CD4-positive, alpha-beta T cell (primary cell): ENCODE measurements at regions not wholly inside any gene's neighbourhood (a gene's known extent, or its start where the extent isn't known, plus 50 kb on each side); places are given as distances from the start of the nearest gene placed in this dataset.
"Not testable (repeated sequence)": the region's sequence is repeated elsewhere in the genome, so short reads cannot be mapped to it uniquely, and the experiment has no call there.

ENCODE experiments used
- ATAC-seq: fragments of 200-7000 bp; cut with Tn5 transposase; one replicate; pipeline ENCODE4 v1.10.0; 2022; ENCODE audit warnings: mild to moderate bottlenecking; ENCODE audit not compliant: poor library complexity
- CTCF ChIA-PET: fragments of 350-600 bp; sonication (Branson Sonifier 250); formaldehyde crosslinking; loops from one replicate; lab custom pipeline; 2021; ENCODE audit warnings: antibody characterized with exemption, inconsistent platforms; lab: Charles Lee
- POLR2A ChIA-PET: fragments of 350-600 bp; sonication (Branson Sonifier 250); formaldehyde crosslinking; loops from one replicate; lab custom pipeline; 2021; ENCODE audit warnings: antibody characterized with exemption, inconsistent platforms; lab: Charles Lee
- DNase-seq, 14 experiments: peaks; one replicate each; pipeline ENCODE4 v3.0.0-alpha.2; 2013 to 2020; ENCODE audit warnings: mixed read lengths in 2 of 14
- H3K27ac ChIP-seq, 2 donors: one replicate each; pipeline versions ENCODE4 v1.5.1 to v1.7.0; 2013; ENCODE audit warnings: low read length in 2 of 2, low read depth in 1 of 2, mild to moderate bottlenecking in 1 of 2
- H3K27me3 ChIP-seq, 2 experiments: 1 replicate in 1 of 2; 2 replicates in 1 of 2; pipeline versions ENCODE4 v1.6.1 to v1.7.0; 2013; ENCODE audit warnings: low read length in 2 of 2, control low read depth in 1 of 2, mild to moderate bottlenecking in 1 of 2, moderate library complexity in 1 of 2; ENCODE audit not compliant: insufficient read depth in 2 of 2, control insufficient read depth in 1 of 2
- H3K36me3 ChIP-seq: one replicate; pipeline ENCODE4 v1.6.1; 2013; ENCODE audit warnings: low read length, control low read depth; ENCODE audit not compliant: insufficient read depth
- H3K4me1 ChIP-seq: one replicate; pipeline ENCODE4 v1.6.1; 2013; ENCODE audit warnings: low read length, control low read depth; ENCODE audit not compliant: insufficient read depth
- H3K4me3 ChIP-seq: one replicate; pipeline ENCODE4 v1.5.1; 2013; ENCODE audit warnings: mild to moderate bottlenecking, low read length, moderate library complexity
- H3K9me3 ChIP-seq, 2 experiments: 1 replicate in 1 of 2; 2 replicates in 1 of 2; pipeline versions ENCODE4 v1.6.1 to v1.7.0; 2013; ENCODE audit warnings: low read length in 2 of 2, mild to moderate bottlenecking in 2 of 2, control low read depth in 1 of 2, moderate library complexity in 1 of 2; ENCODE audit not compliant: control insufficient read depth in 1 of 2, insufficient read depth in 1 of 2
- H3K27ac Mint-ChIP-seq: one replicate; pipeline ENCODE4 v1.8.0; 2020; ENCODE audit warnings: mixed read lengths
- H3K27me3 Mint-ChIP-seq: one replicate; pipeline ENCODE4 v1.8.0; 2021; ENCODE audit warnings: mixed read lengths
- H3K36me3 Mint-ChIP-seq: one replicate; pipeline ENCODE4 v1.8.0; 2021; ENCODE audit warnings: low read depth, mixed read lengths
- H3K4me1 Mint-ChIP-seq: one replicate; pipeline ENCODE4 v1.8.0; 2021; ENCODE audit warnings: low read depth, mixed read lengths
- H3K4me3 Mint-ChIP-seq: one replicate; pipeline ENCODE4 v1.8.0; 2020; ENCODE audit warnings: mild to moderate bottlenecking, mixed read lengths
- H3K9me3 Mint-ChIP-seq: one replicate; pipeline ENCODE4 v1.8.0; 2020; ENCODE audit warnings: mixed read lengths
- intact Hi-C, 2 experiments: fragments of 100-400 bp; cut with DNase I in 1 of 2; cut with micrococcal nuclease in 1 of 2; formaldehyde crosslinking; loops; one replicate each; pipeline versions ENCODE4 v1.15.1 to v1.9.0; 2023 to 2025; cut with DNase I, micrococcal nuclease
- TF ChIP-seq, protein P1 (sequence below): fragments of 200-600 bp; IDR thresholded peaks from one replicate; pipeline ENCODE4 v1.8.0; 2022; ENCODE audit warnings: antibody characterized with exemption, mild to moderate bottlenecking

DNA sequence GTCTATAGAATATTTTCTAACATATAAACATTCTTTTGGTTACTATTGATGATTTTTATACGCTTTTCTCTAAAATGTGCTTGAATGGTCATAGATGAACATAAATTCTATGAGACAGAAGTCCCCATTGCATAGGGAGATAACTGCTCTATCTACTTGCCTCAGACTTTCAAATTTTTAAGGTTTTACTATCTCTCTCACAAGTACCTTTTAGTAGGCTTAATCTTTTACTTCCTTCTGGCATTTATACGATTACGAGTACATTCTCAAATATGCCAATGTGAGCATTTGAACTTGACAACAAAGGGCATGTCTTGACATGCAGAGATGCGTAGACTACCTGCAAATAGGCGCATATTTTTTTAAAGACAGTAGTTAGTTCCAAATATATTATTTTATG is 935.9 kb upstream of the LRATD1 start:
- Mint-ChIP-seq H3K36me3 (no peaks in the 10 kb centered on the region), H3K4me1 (no peaks in the 10 kb centered on the region), H3K9me3 (no peaks in the 10 kb centered on the region), H3K27ac (no peak overlapping the region), H3K27me3 (no peaks in the 10 kb centered on the region), H3K4me3 (no peak overlapping the region)
- no peak overlapping the region for H3K27ac ChIP-seq
- no peaks in the 10 kb centered on the region for H3K36me3 ChIP-seq
- H3K4me3 ChIP-seq: no peak overlapping the region
- TF ChIP-seq, protein P1, sequence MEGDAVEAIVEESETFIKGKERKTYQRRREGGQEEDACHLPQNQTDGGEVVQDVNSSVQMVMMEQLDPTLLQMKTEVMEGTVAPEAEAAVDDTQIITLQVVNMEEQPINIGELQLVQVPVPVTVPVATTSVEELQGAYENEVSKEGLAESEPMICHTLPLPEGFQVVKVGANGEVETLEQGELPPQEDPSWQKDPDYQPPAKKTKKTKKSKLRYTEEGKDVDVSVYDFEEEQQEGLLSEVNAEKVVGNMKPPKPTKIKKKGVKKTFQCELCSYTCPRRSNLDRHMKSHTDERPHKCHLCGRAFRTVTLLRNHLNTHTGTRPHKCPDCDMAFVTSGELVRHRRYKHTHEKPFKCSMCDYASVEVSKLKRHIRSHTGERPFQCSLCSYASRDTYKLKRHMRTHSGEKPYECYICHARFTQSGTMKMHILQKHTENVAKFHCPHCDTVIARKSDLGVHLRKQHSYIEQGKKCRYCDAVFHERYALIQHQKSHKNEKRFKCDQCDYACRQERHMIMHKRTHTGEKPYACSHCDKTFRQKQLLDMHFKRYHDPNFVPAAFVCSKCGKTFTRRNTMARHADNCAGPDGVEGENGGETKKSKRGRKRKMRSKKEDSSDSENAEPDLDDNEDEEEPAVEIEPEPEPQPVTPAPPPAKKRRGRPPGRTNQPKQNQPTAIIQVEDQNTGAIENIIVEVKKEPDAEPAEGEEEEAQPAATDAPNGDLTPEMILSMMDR: no peak
- H3K27me3 ChIP-seq: no peaks in the 10 kb centered on the region
- H3K9me3 ChIP-seq: no peaks in the 10 kb centered on the region
- ChIA-PET POLR2A (no interaction called here), CTCF (no interaction called here)
- intact Hi-C loops: no loop called here
- DNase-seq (no peak), ATAC-seq (no peak)
- H3K4me1 ChIP-seq: no peaks in the 10 kb centered on the region

DNA sequence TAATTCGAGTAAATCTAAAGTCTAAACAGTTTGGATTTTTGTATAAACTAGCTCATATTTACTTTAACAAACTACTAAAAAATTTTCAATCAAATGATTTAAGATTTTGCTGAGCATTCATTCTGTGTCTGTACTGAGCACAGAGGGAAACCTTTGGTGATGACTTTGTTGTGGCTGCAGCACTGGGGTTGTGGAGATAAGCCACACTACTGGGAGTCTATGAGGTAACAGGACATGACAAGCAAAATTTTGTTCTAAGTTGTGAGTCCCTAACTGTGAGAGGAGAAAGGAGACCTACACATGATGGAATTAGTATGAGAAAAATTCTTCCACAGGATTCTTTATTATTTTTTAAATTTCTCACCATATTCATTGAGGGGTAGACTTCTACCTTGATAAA is 933.7 kb upstream of the LRATD1 start:
- POLR2A ChIA-PET: no interaction called here
- DNase-seq (no peak), ATAC-seq (no peak)
- Histone ChIP-seq H3K4me3 (no peak overlapping the region), H3K4me1 (no peaks in the 10 kb centered on the region), H3K27me3 (no peaks in the 10 kb centered on the region), H3K9me3 (no peaks in the 10 kb centered on the region), H3K36me3 (no peaks in the 10 kb centered on the region), H3K27ac (no peak overlapping the region)
- H3K4me1 Mint-ChIP-seq: no peaks in the 10 kb centered on the region
- CTCF ChIA-PET: no interaction called here
- intact Hi-C loops: no loop called here
- H3K9me3 Mint-ChIP-seq: peaks cover 3% of the 10 kb centered on the region
- no peak overlapping the region for H3K4me3 Mint-ChIP-seq
- TF ChIP-seq, protein P1: no peak
- no peaks in the 10 kb centered on the region for H3K27me3 Mint-ChIP-seq
- no peak overlapping the region for H3K27ac Mint-ChIP-seq
- H3K36me3 Mint-ChIP-seq: no peaks in the 10 kb centered on the region

DNA sequence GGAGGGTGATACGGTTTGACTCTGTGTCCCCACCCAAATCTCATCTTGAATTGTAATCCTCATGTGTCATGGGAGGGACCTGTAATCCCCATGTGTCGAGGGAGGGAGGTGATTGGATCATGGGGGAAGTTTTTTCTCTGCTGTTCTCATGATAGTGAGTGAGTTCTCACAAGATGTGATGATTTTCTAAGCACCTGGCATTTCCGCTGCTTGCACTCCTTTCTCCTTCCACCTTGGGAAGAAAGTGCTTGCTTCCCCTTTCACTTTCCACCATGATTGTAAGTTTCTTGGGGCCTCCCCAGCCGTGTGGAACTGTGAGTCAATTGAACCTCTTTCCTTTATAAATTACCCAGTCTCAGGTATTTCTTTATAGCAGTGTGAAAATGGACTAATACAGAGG is 932.6 kb upstream of the LRATD1 start:
- H3K27me3 Mint-ChIP-seq, H3K36me3 Mint-ChIP-seq, DNase-seq, CTCF ChIA-PET, H3K4me3 ChIP-seq, H3K4me1 Mint-ChIP-seq, H3K4me1 ChIP-seq, H3K9me3 ChIP-seq, H3K4me3 Mint-ChIP-seq, H3K9me3 Mint-ChIP-seq, H3K27ac ChIP-seq, H3K36me3 ChIP-seq, POLR2A ChIA-PET, ATAC-seq, intact Hi-C loops, H3K27ac Mint-ChIP-seq, H3K27me3 ChIP-seq: not testable (repeated sequence)

DNA sequence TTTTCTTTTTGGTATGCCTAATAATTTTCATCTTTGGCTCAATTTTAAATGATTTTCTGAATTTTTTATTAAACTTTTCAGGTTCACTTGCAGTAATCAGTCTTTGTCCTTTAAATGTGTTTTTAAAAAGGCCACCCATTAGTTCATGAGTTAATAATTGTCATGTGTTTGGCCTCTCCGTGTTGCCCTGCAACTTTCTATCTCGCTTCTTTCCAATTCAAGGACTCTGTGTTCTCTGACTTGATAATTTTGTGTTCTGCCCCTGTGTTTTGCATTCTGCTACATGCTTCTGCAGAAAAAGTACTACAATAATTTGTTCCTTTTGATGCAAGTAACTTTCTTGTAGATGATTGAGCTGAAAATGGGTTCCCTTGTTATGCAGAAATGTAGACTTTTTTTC is 921.4 kb upstream of the LRATD1 start:
- ChIA-PET CTCF (no interaction called here), POLR2A (no interaction called here)
- TF ChIP-seq, protein P1: no peak
- no peaks in the 10 kb centered on the region for H3K4me1 Mint-ChIP-seq
- H3K27me3 ChIP-seq: no peaks in the 10 kb centered on the region
- no peaks in the 10 kb centered on the region for H3K36me3 ChIP-seq
- intact Hi-C loops: no loop called here
- H3K27ac ChIP-seq: no peak overlapping the region
- H3K9me3 Mint-ChIP-seq: peaks cover 6% of the 10 kb centered on the region
- no peak overlapping the region for H3K4me3 Mint-ChIP-seq
- H3K4me1 ChIP-seq: no peaks in the 10 kb centered on the region
- H3K27me3 Mint-ChIP-seq: no peaks in the 10 kb centered on the region
- no peaks in the 10 kb centered on the region for H3K36me3 Mint-ChIP-seq
- H3K4me3 ChIP-seq: no peak overlapping the region
- ATAC-seq: no peak
- no peaks in the 10 kb centered on the region for H3K9me3 ChIP-seq
- no peak overlapping the region for H3K27ac Mint-ChIP-seq
- no peak for DNase-seq
